HG02759 (cell line): ENCODE measurements at regions not wholly inside any gene's neighbourhood (a gene's known extent, or its start where the extent isn't known, plus 50 kb on each side); places are given as distances from the start of the nearest gene placed in this dataset.

Source experiments
- ATAC-seq: cut with Tn5 transposase; IDR thresholded peaks from one replicate; pipeline ENCODE4 v1.9.1; 2021; ENCODE audit warnings: mild to moderate bottlenecking, moderate library complexity; ENCODE audit not compliant: unreplicated experiment

- no peak for ATAC-seq
These were observed 92.6 kb downstream of the RDH14 start for GRCh38 chr2:18467749-18468360.

DNA sequence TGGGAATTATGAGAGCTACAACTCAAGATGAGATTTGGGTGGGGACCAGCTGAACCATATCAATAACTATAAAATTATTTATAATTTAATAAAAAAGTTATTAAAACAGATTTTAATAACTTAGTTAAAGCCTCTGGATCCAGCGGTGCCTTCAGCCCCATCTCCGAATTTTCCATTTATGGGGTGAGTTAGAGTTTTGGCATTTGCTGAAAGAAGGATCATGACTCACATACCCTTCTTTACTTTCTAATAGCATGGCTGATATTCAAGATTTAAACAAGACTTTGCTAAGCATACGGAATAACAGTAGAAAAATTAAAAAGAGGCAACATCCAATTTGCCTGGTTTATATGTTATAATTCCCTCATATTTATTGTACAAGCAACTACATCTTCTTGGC, 94.5 kb downstream of the RDH14 start:
- ATAC-seq: no peak

- ATAC-seq: no peak
These were observed 95.5 kb downstream of the RDH14 start for GRCh38 chr2:18464913-18465312.

GRCh38 chr2:18456026-18456425, 104.4 kb downstream of the RDH14 start:
- no peak for ATAC-seq

GRCh38 chr2:18455236-18455862, 105.1 kb downstream of the RDH14 start:
- no peak for ATAC-seq

DNA sequence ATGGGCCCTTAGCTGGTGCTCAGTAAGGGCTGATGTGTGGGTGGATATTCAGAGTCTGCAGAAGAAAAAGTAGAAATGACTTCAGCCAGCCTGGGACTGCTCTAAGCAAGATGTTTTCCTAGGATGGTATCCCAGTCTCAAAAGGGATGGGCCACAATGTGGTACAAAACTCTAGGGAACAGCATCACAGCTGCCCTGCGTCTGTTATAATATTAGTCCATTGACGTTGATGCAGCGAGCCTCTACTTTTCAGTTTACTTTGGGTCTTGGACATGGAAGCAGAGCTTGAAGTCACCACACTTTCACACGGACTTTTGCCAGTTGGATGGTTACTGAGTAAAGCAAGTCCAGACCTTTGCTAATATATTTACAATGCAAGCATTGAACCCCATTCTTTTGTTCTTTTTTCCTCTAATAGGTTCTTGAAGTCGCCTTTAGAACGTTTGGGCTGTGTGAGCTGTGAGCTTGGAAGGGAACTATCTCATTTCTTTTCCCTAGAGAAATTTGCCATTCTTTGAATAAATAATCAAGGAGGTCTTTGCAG, 105.7 kb downstream of the RDH14 start:
- ATAC-seq: no peak

GRCh38 chr2:18446715-18447114, 113.7 kb downstream of the RDH14 start:
- no peak for ATAC-seq

DNA sequence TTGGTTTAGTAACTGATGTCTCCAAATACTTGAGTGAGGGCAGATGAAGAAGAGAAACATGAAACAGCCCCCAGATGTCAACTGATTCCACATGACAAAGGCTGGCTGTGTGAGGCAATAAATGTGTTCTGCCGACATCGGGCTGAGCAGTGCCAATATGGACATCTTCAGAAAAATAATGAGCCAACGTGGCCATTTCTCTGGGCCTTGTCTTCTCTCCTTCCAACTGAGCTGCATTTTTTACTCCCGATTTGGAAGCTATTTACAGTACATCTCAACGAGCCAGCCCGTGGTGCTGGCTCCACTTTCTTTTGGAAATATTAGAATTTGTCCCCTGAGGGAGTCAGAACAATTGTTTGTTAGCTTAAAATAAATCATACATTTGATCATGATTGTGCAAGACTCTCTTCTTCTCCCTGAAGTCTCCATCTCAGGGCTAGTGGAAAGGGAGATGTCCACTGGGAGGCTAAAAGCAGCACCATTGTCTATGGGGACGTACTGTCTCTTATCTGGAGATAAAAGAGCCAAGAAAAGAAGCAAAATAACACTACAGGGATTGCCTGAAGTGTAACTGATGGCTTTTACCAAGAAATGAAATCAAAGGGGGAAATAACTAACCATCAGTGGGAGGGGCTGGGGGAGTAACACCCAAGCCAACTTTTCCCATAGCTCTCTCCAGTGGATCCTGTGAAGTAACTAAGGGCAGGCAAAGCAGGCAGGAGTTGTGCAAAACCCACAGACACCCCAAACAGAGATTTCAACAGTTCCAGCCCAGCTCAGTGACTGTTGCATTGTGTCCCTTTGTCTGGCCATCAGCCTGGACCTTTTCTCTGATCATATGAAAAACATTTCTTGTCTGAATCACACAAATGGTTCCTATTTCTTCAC, 114.8 kb downstream of the RDH14 start:
- no peak for ATAC-seq

- ATAC-seq: no peak
These were observed 115.6 kb downstream of the RDH14 start for GRCh38 chr2:18444806-18445205.

GRCh38 chr2:18441583-18441982, 118.9 kb downstream of the RDH14 start:
- ATAC-seq: no peak

GRCh38 chr2:18440777-18441176, 119.7 kb downstream of the RDH14 start:
- no peak for ATAC-seq

GRCh38 chr2:18440141-18440661, 120.3 kb downstream of the RDH14 start:
- no peak for ATAC-seq

- no peak for ATAC-seq
These were observed 120.7 kb downstream of the RDH14 start for GRCh38 chr2:18439716-18440115.

DNA sequence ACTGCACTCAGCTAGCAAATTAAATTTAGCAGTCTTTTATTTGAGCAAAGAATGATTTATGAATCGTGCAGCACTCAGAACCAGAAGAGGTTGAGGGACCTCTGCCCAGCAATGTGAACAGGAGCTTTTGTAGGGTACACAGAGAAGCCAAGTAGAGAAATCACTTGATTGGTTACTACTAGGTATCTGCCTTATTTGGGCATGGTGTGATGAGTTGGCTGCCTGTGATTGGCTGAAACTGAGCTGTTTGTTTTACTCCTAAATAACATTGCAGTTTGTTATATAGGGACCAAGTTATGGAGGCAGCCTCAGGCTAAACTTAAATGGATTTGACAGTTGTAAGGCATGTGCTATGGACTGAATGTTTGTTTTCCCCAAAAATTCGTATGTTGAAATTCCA, 122.5 kb downstream of the RDH14 start:
- no peak for ATAC-seq

- no peak for ATAC-seq
These were observed 123.9 kb downstream of the RDH14 start for GRCh38 chr2:18436503-18437005.

DNA sequence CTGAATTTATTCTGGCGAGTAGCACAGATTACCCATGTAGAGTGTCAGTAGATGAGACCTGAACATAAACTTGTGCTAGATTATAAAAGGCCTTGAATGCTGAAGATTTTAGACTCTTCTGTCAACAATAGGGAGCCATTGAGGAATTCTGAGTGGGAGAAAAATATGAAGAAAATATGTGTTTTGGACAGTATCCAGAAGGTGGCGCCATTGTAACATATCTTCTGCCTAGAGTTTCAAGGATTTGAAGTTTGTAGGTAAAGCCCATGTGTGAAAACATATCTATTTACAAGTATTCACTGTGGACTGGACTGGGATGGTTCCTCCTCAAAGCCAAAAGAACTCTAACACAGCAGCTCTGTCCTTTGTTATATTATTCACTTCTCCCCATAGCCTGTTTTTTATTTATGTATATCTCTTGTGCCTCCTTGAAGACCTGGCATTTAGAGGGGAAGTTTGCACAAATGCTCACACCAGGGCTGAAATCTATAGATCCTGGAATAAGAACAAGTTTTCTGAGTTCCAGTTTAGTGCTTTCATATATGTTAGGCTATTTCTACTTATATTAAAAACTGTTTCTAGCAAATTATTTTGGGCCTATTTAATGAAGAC, 124.9 kb downstream of the RDH14 start:
- ATAC-seq: no peak

DNA sequence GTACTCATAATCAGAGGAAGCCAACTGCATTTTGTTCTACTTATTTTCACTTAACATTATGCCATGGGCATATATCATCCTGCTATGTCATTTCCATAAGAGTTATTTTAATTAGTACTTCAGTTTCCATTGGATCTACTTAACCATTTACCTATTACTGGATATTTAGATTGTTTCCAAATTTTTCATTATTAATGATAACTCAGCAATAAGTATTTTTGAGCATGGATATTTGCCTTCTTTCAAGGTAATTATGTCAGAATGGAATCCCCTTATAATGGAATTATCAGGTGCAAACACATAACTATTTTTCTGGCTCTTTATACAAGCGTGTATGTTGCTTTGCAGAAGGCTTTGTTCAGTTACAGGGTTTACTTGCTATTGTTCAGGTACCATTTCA, 126.6 kb downstream of the RDH14 start:
- ATAC-seq: no peak

DNA sequence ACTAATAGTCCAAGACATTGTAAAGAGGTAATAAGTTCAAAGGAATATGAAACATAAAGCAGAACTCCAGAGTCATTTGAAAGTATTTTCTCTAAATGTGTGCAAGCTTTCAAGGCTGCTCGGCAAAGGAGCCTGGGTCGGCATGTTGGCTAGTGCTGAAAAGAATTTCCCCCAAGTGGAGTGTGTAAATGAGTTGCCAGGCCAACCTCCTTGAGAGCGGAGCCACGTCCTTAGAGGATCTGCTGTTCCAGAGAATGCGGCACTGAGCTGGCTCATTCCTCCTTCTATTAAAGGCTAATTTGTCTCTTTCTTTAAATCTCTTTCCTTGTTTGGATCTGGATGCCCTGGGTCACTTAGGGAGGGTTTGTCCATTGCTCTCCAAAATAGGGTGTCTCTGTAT, 127.5 kb downstream of the RDH14 start:
- ATAC-seq: no peak

- no peak for ATAC-seq
These were observed 129.3 kb downstream of the RDH14 start for GRCh38 chr2:18430996-18431748.

DNA sequence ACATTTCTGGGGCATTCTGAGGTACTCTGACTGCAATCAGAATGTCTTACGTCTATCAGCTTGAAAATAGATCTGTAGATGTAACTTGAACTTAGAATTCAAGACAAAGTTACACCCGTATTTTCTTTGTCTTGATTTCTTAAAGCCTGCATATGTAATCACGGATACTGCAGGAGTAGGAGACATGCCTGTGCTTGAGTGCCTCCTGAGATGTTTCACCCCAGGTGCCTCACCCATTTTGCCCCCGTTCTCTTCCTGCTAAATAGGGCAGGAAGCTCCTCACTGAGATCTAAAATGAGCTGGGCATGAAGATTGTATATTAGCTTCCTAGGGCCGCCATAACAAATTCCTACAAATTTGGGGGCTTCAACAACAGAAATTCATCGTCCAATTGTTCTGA, 131.9 kb downstream of the RDH14 start:
- ATAC-seq: no peak
